ENCODE measurements at regions not wholly inside any gene's neighbourhood (a gene's known extent, or its start where the extent isn't known, plus 50 kb on each side); places are given as distances from the start of the nearest gene placed in this dataset.

GRCh38 chrX:17913801-17914200 lies 52.7 kb upstream of the RAI2 start:
- BruUV-seq (replicated peaks), result no TSS peak
- H3K36me3 ChIP-seq (ENCODE audit: control insufficient read depth, insufficient read depth, low read length), result no peaks in the 10 kb centered on the region
- no peaks in the 10 kb centered on the region for H3K9me3 Mint-ChIP-seq (ENCODE audit: unreplicated experiment)
- no peak overlapping the region for H3K27ac Mint-ChIP-seq (ENCODE audit: unreplicated experiment)
- H3K4me3 Mint-ChIP-seq (ENCODE audit: unreplicated experiment), result no peak overlapping the region
- no peaks in the 10 kb centered on the region for H3K36me3 Mint-ChIP-seq (ENCODE audit: insufficient read depth, unreplicated experiment)
- TF ChIP-seq, protein P1, sequence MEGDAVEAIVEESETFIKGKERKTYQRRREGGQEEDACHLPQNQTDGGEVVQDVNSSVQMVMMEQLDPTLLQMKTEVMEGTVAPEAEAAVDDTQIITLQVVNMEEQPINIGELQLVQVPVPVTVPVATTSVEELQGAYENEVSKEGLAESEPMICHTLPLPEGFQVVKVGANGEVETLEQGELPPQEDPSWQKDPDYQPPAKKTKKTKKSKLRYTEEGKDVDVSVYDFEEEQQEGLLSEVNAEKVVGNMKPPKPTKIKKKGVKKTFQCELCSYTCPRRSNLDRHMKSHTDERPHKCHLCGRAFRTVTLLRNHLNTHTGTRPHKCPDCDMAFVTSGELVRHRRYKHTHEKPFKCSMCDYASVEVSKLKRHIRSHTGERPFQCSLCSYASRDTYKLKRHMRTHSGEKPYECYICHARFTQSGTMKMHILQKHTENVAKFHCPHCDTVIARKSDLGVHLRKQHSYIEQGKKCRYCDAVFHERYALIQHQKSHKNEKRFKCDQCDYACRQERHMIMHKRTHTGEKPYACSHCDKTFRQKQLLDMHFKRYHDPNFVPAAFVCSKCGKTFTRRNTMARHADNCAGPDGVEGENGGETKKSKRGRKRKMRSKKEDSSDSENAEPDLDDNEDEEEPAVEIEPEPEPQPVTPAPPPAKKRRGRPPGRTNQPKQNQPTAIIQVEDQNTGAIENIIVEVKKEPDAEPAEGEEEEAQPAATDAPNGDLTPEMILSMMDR (IDR thresholded peaks at IDR 0.05; ENCODE audit: insufficient read depth in 1 of 2, low read depth in 1 of 2, low read length in 1 of 2, severe bottlenecking in 1 of 2, unreplicated experiment in 1 of 2), result no peak
- no peaks in the 10 kb centered on the region for H3K9me3 ChIP-seq
- H3K27me3 Mint-ChIP-seq (ENCODE audit: insufficient read depth, unreplicated experiment), result peaks cover 3% of the 10 kb centered on the region
- no peak for DNase-seq
- H3K4me1 ChIP-seq, result no peaks in the 10 kb centered on the region
- CTCF ChIA-PET, result no interaction called here
- H3K4me3 ChIP-seq (ENCODE audit: low read depth, low read length), result no peak overlapping the region
- no peaks in the 10 kb centered on the region for H3K27me3 ChIP-seq (replicated peaks; ENCODE audit: control insufficient read depth, insufficient read depth, low read length)
- POLR2A ChIA-PET, result no interaction called here
- no peaks in the 10 kb centered on the region for H3K4me1 Mint-ChIP-seq (ENCODE audit: low read depth, unreplicated experiment)
- intact Hi-C loops (cut with micrococcal nuclease; ENCODE audit: unreplicated experiment), result no loop called here
